ENCODE measurements at regions not wholly inside any gene's neighbourhood (a gene's known extent, or its start where the extent isn't known, plus 50 kb on each side); places are given as distances from the start of the nearest gene placed in this dataset.
"Not testable (repeated sequence)": the region's sequence is repeated elsewhere in the genome, so short reads cannot be mapped to it uniquely, and the experiment has no call there.

DNA sequence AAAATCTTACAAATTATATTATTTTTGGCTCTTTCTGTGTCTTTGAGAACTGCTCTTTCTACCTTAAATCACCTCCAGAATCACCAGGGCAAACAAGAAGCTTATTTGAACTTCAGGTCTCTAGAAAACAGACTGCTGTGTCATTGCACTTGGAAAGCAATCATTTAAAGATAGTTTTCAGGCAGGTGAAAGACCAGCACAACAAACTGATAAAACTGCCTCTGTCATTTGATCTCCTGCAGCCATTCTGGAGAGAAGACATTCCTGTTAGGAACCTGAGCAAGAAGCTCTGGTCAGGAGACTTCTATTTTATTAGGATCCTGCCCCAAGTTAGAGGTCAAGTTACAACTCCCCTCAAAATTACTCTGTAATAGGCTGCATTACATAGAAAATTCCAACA lies 50.7 kb upstream of the AP4E1 start:
- no peak for DNase-seq

- no peak for DNase-seq
Observed at GRCh38 chr15:50854601-50855490, 53.6 kb upstream of the AP4E1 start.

DNA sequence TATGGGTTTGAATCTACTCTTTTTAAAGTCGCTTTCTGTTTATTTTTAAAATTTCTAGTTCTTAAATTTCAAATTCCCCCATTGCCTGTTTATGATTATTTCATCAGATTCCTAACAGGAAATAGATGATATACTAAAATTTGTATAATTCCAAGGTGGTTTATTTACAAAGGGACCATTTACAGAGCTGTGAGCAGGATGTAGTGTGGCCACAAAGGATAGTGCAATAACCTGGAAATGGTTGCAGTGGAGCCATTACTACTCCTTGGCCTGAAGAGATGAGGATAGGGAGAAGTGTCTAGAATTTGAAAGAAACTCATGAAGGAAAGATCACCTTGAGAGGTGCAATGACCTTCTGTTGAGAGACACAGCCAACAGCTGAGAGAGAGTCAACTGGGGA lies 58.5 kb upstream of the AP4E1 start:
- DNase-seq: no peak

DNA sequence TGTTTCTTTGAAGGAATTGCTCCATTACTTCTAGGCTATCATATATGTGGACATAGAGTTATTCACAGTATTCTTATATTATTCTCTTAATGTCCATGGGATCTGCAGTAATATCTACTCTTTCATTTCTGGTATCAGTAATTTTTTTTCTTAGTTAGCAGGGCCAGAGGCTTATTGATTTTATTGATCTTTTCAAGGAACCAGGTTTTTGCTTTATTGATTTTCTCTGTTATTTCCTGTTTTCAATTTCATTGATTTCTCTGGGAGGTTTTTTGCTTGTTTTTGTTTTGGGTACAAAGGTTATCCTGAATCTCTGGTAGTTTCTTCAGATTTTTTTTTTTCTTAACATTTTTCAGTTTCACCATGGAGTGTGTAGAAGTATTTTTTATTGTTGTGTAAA lies 60.1 kb upstream of the AP4E1 start:
- no peak for DNase-seq

GRCh38 chr15:50845181-50845580 lies 63.3 kb upstream of the AP4E1 start:
- DNase-seq: not testable (repeated sequence)

DNA sequence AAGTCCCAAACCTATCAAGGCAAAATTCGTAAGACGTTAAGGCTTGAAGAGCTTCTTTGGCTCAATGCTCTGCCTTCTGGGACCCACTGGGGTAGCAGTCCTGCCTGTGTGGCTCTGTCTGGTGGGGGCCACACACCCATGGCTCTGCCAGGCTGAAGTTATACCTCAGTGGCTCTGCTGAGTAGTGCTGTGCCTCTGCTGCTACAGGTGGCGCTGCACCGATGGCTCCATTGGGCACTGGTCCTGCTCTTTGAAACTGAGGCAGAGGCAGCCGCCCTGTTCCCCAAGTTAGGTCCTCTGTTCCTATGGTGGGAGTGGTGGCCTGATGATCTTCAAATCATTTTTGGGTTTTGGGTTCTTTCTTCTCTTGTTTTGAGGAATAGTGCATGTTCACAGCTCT lies 68.0 kb upstream of the AP4E1 start:
- DNase-seq: no peak

DNA sequence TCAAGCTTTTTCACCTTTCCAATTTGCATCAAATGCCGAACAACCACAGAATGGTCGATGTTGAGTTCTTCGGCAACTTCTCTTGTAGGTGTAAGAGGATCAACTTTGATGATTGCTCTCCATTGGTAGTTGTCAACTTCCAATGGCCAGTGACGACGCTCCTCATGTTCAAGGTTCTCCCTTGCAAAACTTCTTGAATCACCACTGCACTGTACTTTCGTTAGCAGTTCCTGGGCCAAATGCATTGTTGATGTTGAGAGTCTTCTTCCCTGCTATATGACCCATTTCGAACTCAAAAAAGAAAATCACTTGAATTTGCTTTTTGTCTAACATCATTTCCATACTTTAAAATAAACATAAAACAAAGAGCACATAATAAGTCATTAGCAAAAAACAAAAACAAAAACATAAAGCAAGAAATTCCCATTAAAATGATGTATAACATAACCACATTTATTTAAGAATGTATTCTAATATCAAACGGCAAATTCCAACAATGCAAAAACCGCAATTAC lies 71.2 kb upstream of the AP4E1 start:
- no peak for DNase-seq

- no peak for DNase-seq
Observed at GRCh38 chr15:50830477-50831354, 65.2 kb upstream of the SPPL2A start.

DNA sequence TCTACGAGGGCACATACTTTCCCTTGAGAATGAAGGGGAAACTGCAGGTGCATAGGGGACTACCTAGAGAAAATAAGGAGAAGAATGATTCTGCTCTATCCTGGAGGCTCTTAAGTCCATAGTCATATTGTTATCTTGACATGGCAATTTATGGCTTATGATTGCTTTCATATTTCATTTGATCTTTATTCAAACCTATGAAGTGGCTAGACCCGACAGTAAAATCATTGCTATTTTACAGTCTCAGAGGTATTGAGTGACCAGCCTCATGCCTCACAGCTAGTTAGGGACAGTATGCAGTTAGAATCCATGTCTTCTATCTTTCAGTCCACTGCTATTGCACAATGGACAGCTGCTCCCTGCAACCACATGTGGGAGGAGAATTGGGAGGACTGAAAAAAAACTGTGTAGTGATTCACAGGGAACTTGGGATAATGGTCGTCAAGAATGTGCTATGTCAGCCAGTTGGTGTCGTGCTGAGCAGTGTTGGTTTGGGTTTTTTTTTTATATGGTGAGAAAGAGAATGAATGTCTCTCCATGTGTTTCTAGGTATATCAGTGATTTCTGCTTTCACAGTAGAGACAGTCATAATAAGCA lies 63.2 kb upstream of the SPPL2A start:
- DNase-seq: peak; percentile 91

DNA sequence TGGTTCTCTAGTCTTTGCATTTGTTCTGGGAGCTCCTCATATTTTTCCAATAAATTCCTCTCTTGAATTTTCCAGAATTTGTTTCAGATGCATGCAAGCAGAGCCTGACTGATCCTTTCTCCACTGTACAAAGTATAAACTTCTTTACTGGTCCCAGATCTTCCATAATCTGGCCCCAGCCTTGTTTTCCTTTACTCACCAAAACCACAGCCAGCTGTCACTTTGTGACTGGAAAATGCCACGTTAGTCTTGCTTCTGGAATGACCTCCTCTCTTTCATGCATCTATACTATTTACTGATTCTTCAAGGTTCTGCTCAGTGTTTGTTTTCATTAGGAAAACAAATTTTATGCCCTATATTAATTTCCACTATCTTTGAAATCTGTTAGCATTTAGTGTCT lies 60.4 kb upstream of the SPPL2A start:
- no peak for DNase-seq

DNA sequence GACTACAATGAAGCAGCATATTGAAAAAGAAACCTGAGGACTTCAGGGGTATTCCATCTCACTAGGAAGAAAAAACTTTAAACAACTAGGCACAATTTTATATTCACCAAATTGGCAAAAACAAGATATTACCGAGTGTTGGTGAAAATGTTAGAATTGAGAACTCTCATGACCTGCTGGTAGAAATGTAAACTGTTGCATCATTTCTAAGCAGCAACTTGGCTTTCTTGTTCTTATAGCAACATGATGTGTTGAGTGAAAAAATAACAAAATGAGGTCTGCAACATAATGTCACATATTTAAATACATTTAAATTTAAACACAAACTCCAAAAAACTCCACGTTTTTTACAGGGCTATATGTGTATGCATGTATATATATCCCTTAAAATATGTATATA lies 59.0 kb upstream of the SPPL2A start:
- DNase-seq: no peak

DNA sequence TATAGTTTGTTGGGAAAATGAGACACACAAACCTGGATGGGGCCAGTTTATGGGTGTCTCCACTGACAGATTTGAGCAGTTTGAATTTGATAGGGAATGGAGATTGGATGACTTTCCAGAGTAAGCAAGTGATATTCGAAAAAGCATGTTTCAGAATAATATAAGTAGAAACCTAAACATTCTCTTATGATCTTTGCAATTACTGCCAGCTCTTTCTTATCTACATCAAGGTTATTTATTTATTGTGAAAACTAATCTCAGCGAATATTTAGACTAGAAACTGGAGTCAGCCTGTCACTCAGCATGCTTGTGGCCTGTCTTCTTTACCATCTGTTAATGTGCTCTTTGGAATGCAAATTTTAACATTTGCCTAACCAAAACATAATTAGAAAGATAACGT lies 57.8 kb upstream of the SPPL2A start:
- DNase-seq: no peak

DNA sequence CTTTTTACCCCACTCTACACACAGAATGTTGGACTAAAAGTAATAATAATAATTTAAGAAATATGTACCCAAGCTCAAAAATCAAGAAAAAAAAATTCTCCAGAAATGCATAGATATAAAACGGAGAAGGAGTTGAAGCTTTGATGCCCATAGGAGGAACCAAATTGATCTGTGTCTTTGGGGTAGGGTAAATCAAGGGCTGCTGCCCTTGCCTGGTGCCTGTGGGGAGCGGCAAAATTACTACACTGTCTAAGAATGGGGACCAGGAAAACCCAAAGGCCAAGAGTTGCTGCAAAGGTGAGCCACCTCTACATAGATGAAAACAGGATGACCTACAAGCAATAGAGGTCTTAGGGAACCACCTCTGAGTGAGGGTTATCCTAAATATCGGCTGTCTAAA lies 56.0 kb upstream of the SPPL2A start:
- DNase-seq: no peak

GRCh38 chr15:50820808-50821382 lies 55.4 kb upstream of the SPPL2A start:
- DNase-seq: no peak

GRCh38 chr15:50819344-50819743 lies 53.8 kb upstream of the SPPL2A start:
- no peak for DNase-seq

DNA sequence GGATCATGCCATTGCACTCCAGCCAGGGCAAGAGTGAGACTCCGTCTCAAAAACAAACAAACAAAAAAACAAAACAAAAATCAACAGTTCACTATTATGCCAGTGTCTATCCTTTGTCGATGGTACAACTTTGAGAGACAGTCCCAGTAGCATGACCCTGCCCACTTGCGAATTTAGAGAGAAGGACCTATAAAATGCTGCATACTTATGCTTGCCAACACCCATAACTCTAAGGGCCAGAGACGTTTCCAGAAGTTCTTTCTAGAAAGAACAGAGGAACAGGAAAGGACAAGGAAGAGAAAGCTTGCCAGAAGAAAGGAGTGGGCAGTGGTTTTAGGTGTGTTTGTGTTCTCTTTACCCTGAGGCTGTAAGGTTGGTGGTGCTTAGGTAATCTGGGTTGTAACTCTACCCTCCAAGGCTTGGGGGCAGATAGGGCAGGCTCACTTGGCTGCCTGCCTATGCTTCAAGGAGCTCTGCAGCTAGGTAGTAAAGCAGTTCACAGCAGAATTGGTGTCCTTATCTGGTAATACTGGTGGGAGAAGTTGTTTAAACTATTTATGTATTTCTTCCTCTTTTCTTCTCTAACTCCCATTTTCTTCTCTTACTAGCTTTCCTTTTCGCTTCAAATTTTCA lies 50.6 kb upstream of the SPPL2A start:
- DNase-seq: no peak

Measured in fibroblast of skin of abdomen (primary cell).